OCI-LY1 (cell line): ENCODE measurements at regions not wholly inside any gene's neighbourhood (a gene's known extent, or its start where the extent isn't known, plus 50 kb on each side); places are given as distances from the start of the nearest gene placed in this dataset.

Source experiments
- H2AFZ ChIP-seq: fragments of 200-600 bp; sonication (generic), shearing (Covaris generic); 2 replicates; pipeline ENCODE4 v1.6.0; 2014; ENCODE audit warnings: antibody characterized with exemption, mild to moderate bottlenecking, low read length
- H3F3A ChIP-seq: fragments of 200-600 bp; sonication (generic), shearing (Covaris generic); 2 replicates; pipeline ENCODE4 v1.6.0; 2014; ENCODE audit warnings: mild to moderate bottlenecking, antibody characterized with exemption, low read length, moderate library complexity; ENCODE audit not compliant: insufficient read depth
- H3K27ac ChIP-seq: fragments of 200-600 bp; sonication (generic); 2 replicates; pipeline ENCODE4 v1.5.1; 2014; ENCODE audit warnings: low read length, mixed run types, mild to moderate bottlenecking, low read depth; ENCODE audit not compliant: poor library complexity, severe bottlenecking
- H3K27me3 ChIP-seq: fragments of 200-600 bp; sonication (generic); 2 replicates; pipeline ENCODE4 v1.6.0; 2014; ENCODE audit warnings: antibody characterized with exemption, mild to moderate bottlenecking, low read length, moderate library complexity; ENCODE audit not compliant: insufficient read depth
- H3K36me3 ChIP-seq: fragments of 200-600 bp; sonication (generic); 2 replicates; pipeline ENCODE4 v1.6.1; 2014; ENCODE audit warnings: mild to moderate bottlenecking, antibody characterized with exemption, low read length, moderate library complexity, mixed read lengths; ENCODE audit not compliant: insufficient read depth
- H3K4me1 ChIP-seq: fragments of 200-600 bp; sonication (generic); 2 replicates; pipeline ENCODE4 v1.5.1; 2014; ENCODE audit warnings: mild to moderate bottlenecking, low read length, moderate library complexity; ENCODE audit not compliant: insufficient read depth, severe bottlenecking
- H3K4me2 ChIP-seq: fragments of 200-600 bp; sonication (generic), shearing (Covaris generic); 2 replicates; pipeline ENCODE4 v1.6.1; 2014; ENCODE audit warnings: low read length
- H3K4me3 ChIP-seq: fragments of 200-600 bp; sonication (generic); 2 replicates; pipeline ENCODE4 v1.5.1; 2014; ENCODE audit warnings: low read length, low read depth, mild to moderate bottlenecking, mixed read lengths; ENCODE audit not compliant: poor library complexity, severe bottlenecking
- H3K79me2 ChIP-seq: fragments of 200-600 bp; shearing (Covaris generic); 2 replicates; pipeline ENCODE4 v1.6.1; 2016; ENCODE audit warnings: mixed run types, low read length, mixed read lengths; ENCODE audit not compliant: insufficient read depth
- H3K9ac ChIP-seq: fragments of 200-600 bp; sonication (generic), shearing (Covaris generic); 2 replicates; pipeline ENCODE4 v1.6.1; 2014; ENCODE audit warnings: mild to moderate bottlenecking, low read length, mixed read lengths
- H3K9me2 ChIP-seq: fragments of 200-600 bp; sonication (generic), shearing (Covaris generic); 2 replicates; pipeline ENCODE4 v1.6.1; 2014; ENCODE audit warnings: low read depth, mild to moderate bottlenecking, low read length, mixed read lengths
- H3K9me3 ChIP-seq: fragments of 200-600 bp; shearing (Covaris generic); 2 replicates; pipeline ENCODE4 v1.6.1; 2014; ENCODE audit warnings: low read length, mixed read lengths
- H4K20me1 ChIP-seq: fragments of 200-600 bp; sonication (generic), shearing (Covaris generic); 2 replicates; pipeline ENCODE4 v1.6.0; 2016; ENCODE audit warnings: mild to moderate bottlenecking, low read length; ENCODE audit not compliant: insufficient read depth
- CTCF ChIP-seq: fragments of 200-600 bp; sonication (generic), shearing (Covaris generic); IDR thresholded peaks from 2 replicates; pipeline ENCODE4 v1.5.1; 2017; ENCODE audit warnings: mild to moderate bottlenecking, antibody characterized with exemption, low read length, moderate library complexity, mixed read lengths
- EZH2 ChIP-seq: fragments of 200-600 bp; sonication (generic), shearing (Covaris generic); IDR thresholded peaks from 2 replicates; pipeline ENCODE4 v1.8.0; 2017; ENCODE audit warnings: borderline replicate concordance, mixed run types, mild to moderate bottlenecking, antibody characterized with exemption, low read length, moderate library complexity, mixed read lengths

- H3K9me2 ChIP-seq: no peaks in the 10 kb centered on the region
- no peaks in the 10 kb centered on the region for H3K79me2 ChIP-seq
- H3K4me2 ChIP-seq: no peak overlapping the region
Measured at GRCh38 chr2:188146888-188147287, 144.8 kb upstream of the GULP1 start.

GRCh38 chr2:188151670-188152069 is 140.0 kb upstream of the GULP1 start:
- Histone ChIP-seq H3K4me2 (no peak overlapping the region), H3K79me2 (no peaks in the 10 kb centered on the region), H3K27me3 (no peaks in the 10 kb centered on the region), H3K4me3 (no peak overlapping the region), H3K4me1 (no peaks in the 10 kb centered on the region), H3K27ac (no peak overlapping the region), H3K36me3 (no peaks in the 10 kb centered on the region), H3K9ac (no peak overlapping the region), H3F3A (no peaks in the 10 kb centered on the region), H3K9me3 (no peaks in the 10 kb centered on the region), H4K20me1 (no peaks in the 10 kb centered on the region), H3K9me2 (no peaks in the 10 kb centered on the region), H2AFZ (no peak overlapping the region)
- TF ChIP-seq CTCF: no peak
- no peak for TF ChIP-seq EZH2

More at GRCh38 chr2:188146888-188147287, 144.8 kb upstream of the GULP1 start:
- H3K9me3 ChIP-seq: no peaks in the 10 kb centered on the region
- H3K27me3 ChIP-seq: no peaks in the 10 kb centered on the region
- H2AFZ ChIP-seq: no peak overlapping the region
- H3F3A ChIP-seq: no peaks in the 10 kb centered on the region
- H3K4me3 ChIP-seq: no peak overlapping the region
- no peaks in the 10 kb centered on the region for H3K4me1 ChIP-seq
- H4K20me1 ChIP-seq: no peaks in the 10 kb centered on the region
- H3K36me3 ChIP-seq: no peaks in the 10 kb centered on the region
- no peak for TF ChIP-seq CTCF
- no peak for TF ChIP-seq EZH2
- H3K27ac ChIP-seq: no peak overlapping the region
- H3K9ac ChIP-seq: no peak overlapping the region

GRCh38 chr2:188158337-188159100 is 133.2 kb upstream of the GULP1 start:
- no peak for TF ChIP-seq EZH2
- TF ChIP-seq CTCF: no peak
- H3K4me3 ChIP-seq: no peak overlapping the region
- no peaks in the 10 kb centered on the region for H3K9me2 ChIP-seq
- no peaks in the 10 kb centered on the region for H3K36me3 ChIP-seq
- H3K27me3 ChIP-seq: no peaks in the 10 kb centered on the region
- no peaks in the 10 kb centered on the region for H4K20me1 ChIP-seq
- H3K79me2 ChIP-seq: no peaks in the 10 kb centered on the region
- no peak overlapping the region for H2AFZ ChIP-seq
- no peaks in the 10 kb centered on the region for H3K9me3 ChIP-seq
- no peak overlapping the region for H3K4me2 ChIP-seq
- H3F3A ChIP-seq: no peaks in the 10 kb centered on the region
- no peak overlapping the region for H3K27ac ChIP-seq
- H3K9ac ChIP-seq: no peak overlapping the region
- H3K4me1 ChIP-seq: no peaks in the 10 kb centered on the region
